ENCODE measurements at regions not wholly inside any gene's neighbourhood (a gene's known extent, or its start where the extent isn't known, plus 50 kb on each side); places are given as distances from the start of the nearest gene placed in this dataset.
"Not testable (repeated sequence)": the region's sequence is repeated elsewhere in the genome, so short reads cannot be mapped to it uniquely, and the experiment has no call there.

- Histone ChIP-seq H3K27me3 (ENCODE audit: insufficient read depth, insufficient read length) (no peaks in the 10 kb centered on the region), H3K4me3 (ENCODE audit: insufficient read length, low read depth) (no peak overlapping the region), H3K9me3 (ENCODE audit: insufficient read depth, low read length) (no peaks in the 10 kb centered on the region), H3K36me3 (ENCODE audit: insufficient read depth, insufficient read length, low read length) (no peaks in the 10 kb centered on the region), H3K9ac (ENCODE audit: insufficient read length, low read depth) (no peak overlapping the region), H3K4me1 (ENCODE audit: insufficient read depth, insufficient read length) (no peaks in the 10 kb centered on the region)
- no peak for DNase-seq (ENCODE audit: low read depth, low spot score)
- TF ChIP-seq SUZ12 (IDR thresholded peaks at IDR 0.05; ENCODE audit: extremely low read depth, insufficient read depth, insufficient read length) (no peak), YY1 (IDR thresholded peaks at IDR 0.05; ENCODE audit: insufficient read depth, insufficient read length) (no peak), ZNF274 (IDR thresholded peaks at IDR 0.05; ENCODE audit: low read depth, low read length) (no peak)
Measured at GRCh38 chr6:142648526-142648925, 296.4 kb downstream of the HIVEP2 start.

GRCh38 chr6:142649438-142650234, 295.3 kb downstream of the HIVEP2 start:
- H3K4me3 ChIP-seq (ENCODE audit: insufficient read length, low read depth); DNase-seq (ENCODE audit: low read depth, low spot score); H3K4me1 ChIP-seq (ENCODE audit: insufficient read depth, insufficient read length); H3K27me3 ChIP-seq (ENCODE audit: insufficient read depth, insufficient read length); H3K36me3 ChIP-seq (ENCODE audit: insufficient read depth, insufficient read length, low read length); H3K9me3 ChIP-seq (ENCODE audit: insufficient read depth, low read length); H3K9ac ChIP-seq (ENCODE audit: insufficient read length, low read depth): not testable (repeated sequence)

DNA sequence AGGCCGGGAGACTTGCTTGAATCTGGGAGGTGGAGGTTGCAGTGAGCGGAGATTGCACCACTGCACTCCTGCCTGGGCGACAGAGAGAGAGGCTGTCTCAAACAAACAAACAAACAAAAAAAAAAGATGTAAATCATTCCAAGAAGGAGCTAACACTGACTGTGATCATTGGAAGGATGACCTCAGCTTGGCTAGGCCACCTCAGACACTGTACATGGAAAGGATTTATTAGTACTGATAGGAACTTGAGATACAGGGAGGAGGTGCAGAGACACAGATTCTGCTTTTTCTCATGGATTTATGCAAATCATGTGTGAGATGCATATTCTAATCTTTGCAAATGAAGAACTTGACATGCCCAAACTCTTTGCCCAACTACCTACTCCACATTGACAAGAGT, 293.6 kb downstream of the HIVEP2 start:
- H3K27me3 ChIP-seq (ENCODE audit: insufficient read depth, insufficient read length), result no peaks in the 10 kb centered on the region
- H3K4me1 ChIP-seq (ENCODE audit: insufficient read depth, insufficient read length), result no peaks in the 10 kb centered on the region
- H3K9ac ChIP-seq (ENCODE audit: insufficient read length, low read depth), result no peak overlapping the region
- DNase-seq (ENCODE audit: low read depth, low spot score), result no peak
- no peaks in the 10 kb centered on the region for H3K36me3 ChIP-seq (ENCODE audit: insufficient read depth, insufficient read length, low read length)
- H3K9me3 ChIP-seq (ENCODE audit: insufficient read depth, low read length), result no peaks in the 10 kb centered on the region
- H3K4me3 ChIP-seq (ENCODE audit: insufficient read length, low read depth), result no peak overlapping the region
- TF ChIP-seq YY1 (IDR thresholded peaks at IDR 0.05; ENCODE audit: insufficient read depth, insufficient read length) (no peak), SUZ12 (IDR thresholded peaks at IDR 0.05; ENCODE audit: extremely low read depth, insufficient read depth, insufficient read length) (no peak), ZNF274 (IDR thresholded peaks at IDR 0.05; ENCODE audit: low read depth, low read length) (no peak)

- TF ChIP-seq ZNF274 (IDR thresholded peaks at IDR 0.05; ENCODE audit: low read depth, low read length) (no peak), YY1 (IDR thresholded peaks at IDR 0.05; ENCODE audit: insufficient read depth, insufficient read length) (no peak), SUZ12 (IDR thresholded peaks at IDR 0.05; ENCODE audit: extremely low read depth, insufficient read depth, insufficient read length) (no peak)
- no peaks in the 10 kb centered on the region for H3K27me3 ChIP-seq (ENCODE audit: insufficient read depth, insufficient read length)
- no peaks in the 10 kb centered on the region for H3K9me3 ChIP-seq (ENCODE audit: insufficient read depth, low read length)
- no peak overlapping the region for H3K4me3 ChIP-seq (ENCODE audit: insufficient read length, low read depth)
- no peak for DNase-seq (ENCODE audit: low read depth, low spot score)
- H3K4me1 ChIP-seq (ENCODE audit: insufficient read depth, insufficient read length), result no peaks in the 10 kb centered on the region
- no peak overlapping the region for H3K9ac ChIP-seq (ENCODE audit: insufficient read length, low read depth)
- H3K36me3 ChIP-seq (ENCODE audit: insufficient read depth, insufficient read length, low read length), result no peaks in the 10 kb centered on the region
Measured at GRCh38 chr6:142653710-142654420, 291.1 kb downstream of the HIVEP2 start.

DNA sequence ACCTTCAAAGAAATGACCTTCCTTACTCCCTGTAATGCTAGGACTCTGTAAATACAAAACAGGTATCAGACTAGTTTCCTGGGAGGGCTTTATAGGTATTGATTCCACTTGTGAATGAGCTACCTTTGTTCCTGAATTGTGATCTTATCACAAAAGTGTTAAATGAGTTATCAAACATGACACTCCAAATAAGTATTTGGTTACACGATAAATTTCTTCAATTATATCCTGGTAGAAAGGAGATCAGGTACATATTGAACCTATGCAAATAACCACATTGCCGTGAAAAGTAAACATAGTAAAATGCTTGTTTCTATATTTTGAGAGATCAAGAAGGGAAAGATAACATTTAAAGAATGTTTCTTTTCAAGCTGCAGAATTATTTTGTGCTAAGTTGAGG, 285.3 kb downstream of the HIVEP2 start:
- Histone ChIP-seq H3K27me3 (ENCODE audit: insufficient read depth, insufficient read length) (no peaks in the 10 kb centered on the region), H3K4me3 (ENCODE audit: insufficient read length, low read depth) (no peak overlapping the region), H3K4me1 (ENCODE audit: insufficient read depth, insufficient read length) (no peaks in the 10 kb centered on the region), H3K36me3 (ENCODE audit: insufficient read depth, insufficient read length, low read length) (no peaks in the 10 kb centered on the region), H3K9ac (ENCODE audit: insufficient read length, low read depth) (no peak overlapping the region), H3K9me3 (ENCODE audit: insufficient read depth, low read length) (peaks cover 7% of the 10 kb centered on the region; the same call in 1 of the 2 replicates)
- no peak for TF ChIP-seq ZNF274 (IDR thresholded peaks at IDR 0.05; ENCODE audit: low read depth, low read length)
- no peak for TF ChIP-seq YY1 (IDR thresholded peaks at IDR 0.05; ENCODE audit: insufficient read depth, insufficient read length)
- no peak for TF ChIP-seq SUZ12 (IDR thresholded peaks at IDR 0.05; ENCODE audit: extremely low read depth, insufficient read depth, insufficient read length)
- no peak for DNase-seq (ENCODE audit: low read depth, low spot score)

GRCh38 chr6:142665393-142665792, 279.6 kb downstream of the HIVEP2 start:
- Histone ChIP-seq H3K36me3 (ENCODE audit: insufficient read depth, insufficient read length, low read length) (no peaks in the 10 kb centered on the region), H3K9me3 (ENCODE audit: insufficient read depth, low read length) (peaks cover 7% of the 10 kb centered on the region; the same call in 1 of the 2 replicates), H3K27me3 (ENCODE audit: insufficient read depth, insufficient read length) (no peaks in the 10 kb centered on the region), H3K4me3 (ENCODE audit: insufficient read length, low read depth) (no peak overlapping the region), H3K9ac (ENCODE audit: insufficient read length, low read depth) (no peak overlapping the region), H3K4me1 (ENCODE audit: insufficient read depth, insufficient read length) (no peaks in the 10 kb centered on the region)
- DNase-seq (ENCODE audit: low read depth, low spot score), result no peak
- TF ChIP-seq YY1 (IDR thresholded peaks at IDR 0.05; ENCODE audit: insufficient read depth, insufficient read length) (no peak), ZNF274 (IDR thresholded peaks at IDR 0.05; ENCODE audit: low read depth, low read length) (no peak), SUZ12 (IDR thresholded peaks at IDR 0.05; ENCODE audit: extremely low read depth, insufficient read depth, insufficient read length) (no peak)

DNA sequence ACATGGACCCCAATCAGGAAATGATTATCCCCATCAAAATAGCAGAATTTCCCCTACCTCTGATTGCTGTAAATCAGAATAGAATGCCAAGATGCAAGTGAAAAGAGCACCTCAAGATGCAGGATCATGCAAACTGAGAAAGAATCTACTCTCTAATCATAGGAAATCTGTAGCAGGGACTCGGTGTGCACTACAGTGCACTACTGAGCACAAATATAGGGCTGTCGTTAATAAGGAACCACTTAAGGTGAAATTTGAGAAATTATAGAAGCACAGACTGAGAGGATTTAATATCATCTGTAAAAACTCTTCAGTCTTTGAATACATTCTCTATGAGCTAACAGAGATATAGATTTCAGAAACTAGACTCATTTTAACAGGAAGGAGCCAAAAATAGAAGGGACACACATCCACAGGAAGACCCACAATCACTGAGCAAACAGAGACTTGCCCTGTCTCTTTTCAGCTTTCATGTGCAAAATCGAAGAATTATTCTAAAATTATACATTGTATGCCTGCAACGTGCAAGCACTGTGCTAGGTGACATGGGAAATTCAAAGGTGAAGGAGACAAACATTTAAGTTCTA, 278.3 kb downstream of the HIVEP2 start:
- H3K4me1 ChIP-seq (ENCODE audit: insufficient read depth, insufficient read length), result no peaks in the 10 kb centered on the region
- no peaks in the 10 kb centered on the region for H3K36me3 ChIP-seq (ENCODE audit: insufficient read depth, insufficient read length, low read length)
- H3K27me3 ChIP-seq (ENCODE audit: insufficient read depth, insufficient read length), result no peaks in the 10 kb centered on the region
- no peak overlapping the region for H3K4me3 ChIP-seq (ENCODE audit: insufficient read length, low read depth)
- peaks cover 7% of the 10 kb centered on the region; the same call in 1 of the 2 replicates for H3K9me3 ChIP-seq (ENCODE audit: insufficient read depth, low read length)
- H3K9ac ChIP-seq (ENCODE audit: insufficient read length, low read depth), result no peak overlapping the region
- TF ChIP-seq YY1 (IDR thresholded peaks at IDR 0.05; ENCODE audit: insufficient read depth, insufficient read length), result no peak
- TF ChIP-seq SUZ12 (IDR thresholded peaks at IDR 0.05; ENCODE audit: extremely low read depth, insufficient read depth, insufficient read length), result no peak
- no peak for TF ChIP-seq ZNF274 (IDR thresholded peaks at IDR 0.05; ENCODE audit: low read depth, low read length)
- no peak for DNase-seq (ENCODE audit: low read depth, low spot score)
